NCI-H2107 treated with DMSO at 0.1 percent for 48 hours (cell line): ENCODE measurements at regions not wholly inside any gene's neighbourhood (a gene's known extent, or its start where the extent isn't known, plus 50 kb on each side); places are given as distances from the start of the nearest gene placed in this dataset.
"Not testable (repeated sequence)": the region's sequence is repeated elsewhere in the genome, so short reads cannot be mapped to it uniquely, and the experiment has no call there.

ENCODE experiments used
- DNase-seq: peaks from one replicate; lab custom pipeline; 2025; ENCODE audit not compliant: unreplicated experiment; lab: John Stamatoyannopoulos, UW

DNA sequence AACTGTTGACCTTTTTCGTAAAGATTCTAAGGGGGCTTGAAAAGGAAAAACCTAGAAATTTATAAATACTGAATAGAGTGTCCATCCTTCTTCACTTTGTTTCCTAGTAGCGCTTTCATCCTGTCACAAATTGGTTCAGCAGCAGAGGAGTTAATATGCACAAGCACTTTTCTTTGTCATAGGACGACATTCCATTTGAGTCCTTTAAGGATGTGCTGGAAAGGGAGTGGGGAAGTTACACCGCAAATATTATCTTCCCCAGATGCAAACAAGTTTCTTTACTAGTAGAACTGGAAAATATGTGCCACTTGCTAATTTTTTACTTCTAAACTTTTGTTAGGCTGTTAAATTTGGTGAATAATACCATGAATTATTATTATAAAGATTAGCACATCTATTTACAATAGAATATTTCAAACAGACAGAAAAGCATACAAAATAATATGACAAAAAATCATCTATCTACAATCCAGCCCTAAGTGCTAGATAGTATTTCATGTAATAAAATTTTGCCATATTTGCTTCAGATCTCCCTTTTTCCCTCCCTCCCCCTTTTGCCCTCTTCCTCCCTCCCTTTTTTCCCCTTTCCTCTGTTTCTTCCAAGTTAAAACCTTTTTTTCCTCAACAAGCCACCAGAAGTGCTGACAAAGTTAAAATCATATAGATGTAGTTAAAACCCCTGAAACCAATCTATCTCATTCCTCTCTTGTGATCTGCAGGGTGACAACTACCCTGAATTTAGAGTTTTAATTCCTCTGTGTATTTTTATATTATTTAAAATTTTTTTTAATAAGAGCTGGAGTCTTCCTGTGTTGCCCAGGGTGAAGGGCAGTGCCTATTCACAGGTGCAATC is 50.5 kb upstream of the MAP4K3 start:
- DNase-seq, result no peak

DNA sequence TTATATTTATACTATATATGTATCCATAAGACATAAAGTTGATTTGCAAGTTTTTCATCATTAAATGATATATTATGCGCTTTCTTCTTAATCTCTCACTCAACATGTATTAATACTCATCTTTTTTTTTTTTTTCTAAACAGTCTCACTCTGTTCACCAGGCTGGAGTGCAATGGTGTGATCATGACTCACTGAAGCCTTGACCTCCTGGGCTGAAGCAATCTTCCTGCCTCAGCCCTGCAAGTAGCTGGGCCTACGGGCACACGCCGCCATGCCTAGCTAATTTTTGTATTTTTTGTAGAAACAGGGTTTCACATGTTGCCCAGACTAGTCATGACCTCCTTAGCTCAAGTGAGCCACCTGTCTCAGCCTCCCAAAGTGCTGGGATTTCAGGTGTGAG is 51.4 kb upstream of the MAP4K3 start:
- no peak for DNase-seq

DNA sequence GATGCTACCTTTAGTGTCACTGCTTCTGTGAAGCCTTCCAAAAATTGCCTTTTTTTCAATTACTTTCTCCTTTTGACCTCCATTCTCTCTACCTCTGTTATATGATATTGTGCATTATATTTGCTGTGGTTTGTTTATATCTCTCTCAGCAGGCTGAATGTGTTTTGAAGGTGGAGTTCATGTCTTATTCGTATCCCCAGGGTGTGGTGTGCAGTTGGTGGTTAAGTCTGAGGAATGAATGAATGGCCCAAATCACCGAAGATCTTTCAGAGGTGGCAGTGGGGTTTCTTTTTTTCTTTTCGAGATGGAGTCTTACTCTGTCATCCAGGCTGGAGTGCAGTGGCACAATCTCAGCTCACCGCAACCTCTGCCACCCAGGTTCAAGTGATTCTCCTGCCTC is 53.5 kb upstream of the MAP4K3 start:
- no peak for DNase-seq

DNA sequence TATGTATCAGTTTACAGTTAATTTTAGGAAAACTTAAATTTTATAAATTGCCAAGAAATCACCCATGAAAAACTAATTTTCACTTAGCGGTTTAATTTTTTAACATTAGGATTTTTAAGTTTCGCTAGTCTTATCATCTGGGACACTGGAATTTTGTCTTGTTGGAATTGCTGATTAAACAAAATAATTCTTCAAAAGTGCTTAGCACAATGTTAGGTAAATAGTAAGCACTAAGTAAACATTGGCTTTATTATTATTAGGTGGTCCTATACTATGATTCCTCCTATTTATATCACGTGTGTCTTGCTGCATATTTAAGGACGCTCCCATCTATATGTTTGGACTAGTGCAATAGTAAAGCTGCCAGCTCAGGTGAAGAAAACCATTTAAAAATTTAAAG is 54.6 kb upstream of the MAP4K3 start:
- DNase-seq, result no peak

DNA sequence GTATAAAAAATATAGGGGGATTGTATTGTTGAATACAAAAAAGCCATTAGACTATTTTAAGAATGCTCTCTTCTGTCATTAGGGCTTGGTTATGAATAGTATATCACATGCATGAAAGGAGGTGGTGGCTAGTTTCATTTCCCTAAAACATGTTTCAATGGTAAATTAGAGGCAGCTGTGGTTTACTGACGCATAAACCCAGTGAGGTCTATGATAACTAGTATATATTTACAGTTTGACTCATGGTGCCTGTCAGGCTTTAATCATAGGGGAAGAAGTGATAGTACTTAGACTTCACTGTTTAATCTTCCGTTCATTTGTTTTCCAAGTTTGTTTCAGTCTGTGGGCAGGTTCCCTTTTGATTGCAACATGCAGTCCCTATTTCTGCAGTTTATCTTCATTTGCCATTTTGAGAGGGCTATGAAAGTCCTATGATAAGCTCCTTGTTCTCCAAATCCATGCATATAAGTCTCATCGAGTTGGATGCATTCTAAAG is 55.1 kb upstream of the MAP4K3 start:
- no peak for DNase-seq

DNA sequence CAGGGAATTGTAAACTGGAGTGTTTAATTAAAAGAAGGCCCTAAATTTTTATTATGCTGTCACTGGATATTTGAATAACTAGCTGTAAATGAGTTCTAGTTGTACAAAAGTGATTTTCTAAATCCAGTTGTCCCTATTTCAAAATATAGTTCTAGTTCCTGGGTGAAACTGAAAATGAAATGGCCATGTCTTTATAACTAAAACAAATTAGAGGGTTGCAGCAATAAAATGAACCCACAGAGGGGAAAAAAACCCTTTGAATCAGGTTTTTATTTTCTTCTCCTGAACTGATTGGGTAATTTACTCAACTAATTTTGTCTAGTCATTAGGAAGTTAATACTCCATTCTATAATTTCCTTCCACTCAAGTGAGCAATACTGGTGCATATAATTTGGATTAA is 55.6 kb upstream of the MAP4K3 start:
- DNase-seq, result no peak

DNA sequence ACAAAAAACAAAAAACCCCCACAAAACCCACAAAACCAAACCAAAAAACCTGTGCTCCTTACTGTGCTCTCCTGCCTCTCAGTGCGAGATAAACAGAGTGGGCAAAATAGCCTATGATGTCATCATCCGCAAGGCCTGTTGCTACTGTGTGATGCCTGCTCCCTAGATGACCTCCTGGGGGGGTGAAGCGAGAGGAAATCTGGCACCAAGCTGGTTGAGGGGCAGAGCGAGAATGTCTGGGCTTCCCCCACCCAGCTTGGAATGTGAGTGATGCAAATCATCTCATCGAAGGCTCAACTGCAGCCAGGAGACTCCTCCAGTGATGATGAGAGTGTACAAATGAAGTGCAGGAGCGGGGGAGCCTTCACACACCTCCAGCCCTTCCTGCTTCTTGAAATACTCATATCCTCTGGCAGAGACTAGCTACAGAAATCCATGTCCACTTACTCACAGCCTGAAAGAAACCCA is 57.7 kb upstream of the MAP4K3 start:
- no peak for DNase-seq

DNA sequence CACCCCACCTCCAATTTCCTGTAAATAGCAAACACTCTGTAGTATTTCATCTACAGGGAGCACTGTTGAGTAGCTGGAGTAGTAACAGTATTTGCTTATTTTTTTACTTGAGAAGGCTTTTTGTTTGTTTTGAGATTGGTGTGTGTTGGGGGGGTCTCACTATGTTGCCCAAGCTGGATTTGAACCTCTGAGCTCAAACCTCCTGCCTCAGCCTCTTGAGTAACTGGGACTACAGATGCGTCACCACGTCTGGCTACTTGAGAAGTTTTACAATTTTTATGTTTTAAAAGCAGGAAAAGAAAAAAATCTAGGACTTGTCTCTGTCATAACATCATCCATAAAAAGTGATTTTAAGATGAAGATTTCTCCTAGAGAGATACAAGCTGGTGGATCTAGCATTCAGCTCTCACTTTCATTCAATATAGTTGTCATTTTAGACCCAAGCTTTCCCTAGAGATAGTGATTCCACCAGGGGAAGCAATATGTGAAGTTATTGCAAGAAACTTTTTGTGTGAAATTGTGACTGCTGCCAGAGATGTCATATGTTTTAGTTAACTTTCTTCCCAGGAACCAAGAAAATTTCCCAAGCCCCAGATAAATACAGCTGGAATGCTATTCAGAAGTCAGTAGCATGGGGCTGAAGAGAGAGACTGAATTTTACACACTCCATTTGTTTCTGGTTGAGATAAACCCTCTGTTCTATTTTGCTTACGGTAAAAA is 60.2 kb upstream of the MAP4K3 start:
- no peak for DNase-seq

DNA sequence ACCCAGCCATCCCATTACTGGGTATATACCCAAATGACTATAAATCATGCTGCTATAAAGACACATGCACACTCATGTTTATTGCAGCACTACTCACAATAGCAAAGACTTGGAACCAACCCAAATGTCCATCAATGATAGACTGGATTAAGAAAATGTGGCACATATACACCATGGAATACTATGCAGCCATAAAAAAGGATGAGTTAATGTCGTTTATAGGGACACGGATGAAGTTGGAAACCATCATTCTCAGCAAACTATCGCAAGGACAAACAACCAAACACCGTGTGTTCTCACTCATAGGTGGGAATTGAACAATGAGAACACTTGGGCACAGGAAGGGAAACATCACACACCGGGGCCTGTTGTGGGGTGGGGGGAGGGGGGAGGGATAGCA is 61.1 kb upstream of the MAP4K3 start:
- DNase-seq, result not testable (repeated sequence)

DNA sequence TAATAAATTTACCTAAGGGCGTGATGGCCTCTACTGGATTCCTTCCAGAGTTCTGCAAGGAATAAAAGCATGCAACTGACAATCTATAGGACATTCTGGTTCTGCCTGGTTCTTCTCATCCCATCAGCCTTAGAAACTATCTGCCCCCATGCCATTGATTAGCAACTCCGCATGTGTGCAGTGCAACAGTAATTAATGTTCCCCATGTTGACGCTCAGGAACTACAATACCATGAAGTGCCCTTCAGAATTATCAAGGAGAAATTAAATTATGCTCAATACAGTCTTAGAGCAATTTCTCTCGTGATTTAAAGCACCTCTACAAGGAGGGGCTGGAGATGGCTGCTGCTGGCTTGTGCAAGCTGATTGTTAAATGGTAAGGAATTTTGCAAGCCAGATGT is 61.7 kb upstream of the MAP4K3 start:
- no peak for DNase-seq

DNA sequence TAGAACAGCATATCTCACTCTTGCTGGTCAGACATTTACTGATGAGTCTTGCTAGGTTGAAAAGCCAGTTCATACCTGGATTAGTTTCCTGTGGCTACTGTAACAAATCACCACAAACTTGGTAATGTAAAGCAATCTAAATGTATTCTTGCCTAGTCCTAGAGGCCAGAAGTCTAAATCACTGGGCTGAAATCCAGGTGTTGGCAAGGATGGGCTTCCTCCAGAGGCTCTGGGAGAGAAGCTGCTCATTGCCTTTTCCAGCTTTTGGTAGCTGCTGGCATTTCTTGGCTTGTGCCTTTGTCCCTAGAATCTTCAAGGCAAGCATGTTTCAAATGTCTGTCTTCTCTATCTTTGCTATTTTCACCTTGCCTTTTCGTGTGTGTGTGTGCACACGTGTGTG is 62.3 kb upstream of the MAP4K3 start:
- DNase-seq, result no peak

DNA sequence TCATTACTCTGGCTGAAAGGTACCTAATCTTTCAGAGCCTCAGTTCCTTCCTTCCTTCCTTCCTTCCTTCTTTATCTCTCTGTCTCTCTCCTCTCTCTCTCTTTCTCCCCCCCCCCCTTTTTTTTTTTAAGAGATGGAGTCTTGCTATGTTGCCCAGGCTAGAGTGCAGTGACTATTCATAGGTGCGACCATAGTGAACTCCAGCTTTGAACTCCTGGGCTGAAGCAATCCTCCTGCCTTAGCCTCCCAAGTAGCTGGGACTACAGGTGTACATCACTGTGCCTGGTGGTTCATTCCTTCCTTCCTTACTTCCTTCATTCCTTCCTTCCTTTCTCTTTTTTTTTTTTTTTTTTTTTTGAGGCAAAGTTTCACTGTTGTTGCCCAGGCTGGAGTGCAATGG is 64.3 kb upstream of the MAP4K3 start:
- DNase-seq, result no peak

DNA sequence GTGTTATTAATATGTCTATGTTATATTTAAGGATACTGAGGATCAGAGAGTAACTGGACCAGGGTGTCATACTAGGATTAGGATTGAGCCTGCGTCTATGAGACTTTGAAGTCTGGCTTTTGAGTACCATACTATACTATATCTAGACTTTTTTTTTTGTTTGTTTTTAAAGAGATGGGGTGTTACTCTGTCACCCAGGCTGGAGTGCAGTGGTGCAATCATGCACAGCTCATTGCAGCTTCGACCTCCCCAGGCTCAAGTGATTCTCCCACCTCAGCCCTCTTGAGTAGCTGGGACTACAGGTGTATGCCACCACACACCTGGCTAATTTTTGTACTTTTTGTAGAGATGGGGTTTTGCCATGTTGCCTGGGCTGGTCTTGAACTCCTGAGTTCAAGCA is 66.2 kb upstream of the MAP4K3 start:
- DNase-seq, result no peak

DNA sequence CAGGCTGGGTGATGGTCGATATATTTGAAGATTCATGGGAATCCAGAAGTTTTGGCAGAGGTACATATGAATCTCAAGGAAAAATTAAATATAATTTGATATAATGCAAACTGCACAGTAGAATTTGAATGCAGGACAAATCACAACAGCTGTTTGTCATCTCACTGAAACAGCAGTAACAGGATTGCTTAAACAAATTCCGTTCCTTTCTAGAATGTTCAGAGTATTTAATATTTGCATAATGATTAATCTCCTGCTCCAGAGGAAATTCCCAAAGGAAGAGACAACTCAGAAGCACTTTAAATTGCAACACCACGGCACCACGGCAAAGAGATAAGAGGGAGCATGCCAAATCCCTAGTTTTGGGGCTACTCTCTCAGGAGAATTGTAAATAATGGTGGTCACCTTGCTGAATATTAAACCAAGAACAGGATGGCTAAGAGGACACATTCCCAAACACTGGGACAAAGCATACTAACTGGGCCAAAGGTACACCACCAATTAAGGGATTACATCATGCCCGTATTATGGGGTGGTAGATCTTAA is 67.8 kb upstream of the MAP4K3 start:
- no peak for DNase-seq

DNA sequence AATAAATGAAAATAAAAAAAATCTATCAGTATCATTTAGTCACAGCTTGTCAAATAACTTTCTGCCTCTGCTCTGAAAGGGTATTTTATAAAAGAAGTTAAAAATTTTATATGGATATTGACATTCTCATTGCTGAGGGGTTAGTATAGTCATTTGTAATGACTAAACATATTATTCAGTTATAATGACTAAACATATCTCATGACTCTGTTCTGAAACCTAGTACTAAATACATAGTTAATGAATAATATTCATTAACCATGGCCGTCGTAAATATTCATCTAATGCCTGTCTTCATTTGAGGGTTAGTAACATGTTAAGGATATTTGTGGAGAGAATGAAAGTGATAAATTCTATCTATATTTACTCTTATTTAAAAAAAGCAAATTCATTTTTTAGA is 69.1 kb upstream of the MAP4K3 start:
- DNase-seq, result no peak

DNA sequence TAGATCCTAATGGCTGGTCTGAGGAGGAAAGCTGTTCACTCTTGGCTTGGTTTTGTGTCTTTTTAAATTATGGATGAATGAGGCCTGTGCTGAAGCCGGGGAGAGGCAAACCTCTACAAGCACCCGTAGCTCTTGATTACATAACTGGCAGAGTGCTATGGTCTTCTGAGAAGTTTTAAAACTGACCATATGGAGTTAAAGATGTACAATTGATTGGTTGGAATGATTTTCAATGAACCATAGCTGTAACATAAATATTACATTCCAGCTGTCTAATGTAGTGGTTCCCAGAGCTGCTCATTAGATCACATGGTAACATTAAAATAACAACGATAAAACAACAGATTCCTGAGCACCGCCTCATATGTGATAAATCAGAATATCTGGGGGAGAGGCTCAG is 71.1 kb upstream of the MAP4K3 start:
- no peak for DNase-seq

DNA sequence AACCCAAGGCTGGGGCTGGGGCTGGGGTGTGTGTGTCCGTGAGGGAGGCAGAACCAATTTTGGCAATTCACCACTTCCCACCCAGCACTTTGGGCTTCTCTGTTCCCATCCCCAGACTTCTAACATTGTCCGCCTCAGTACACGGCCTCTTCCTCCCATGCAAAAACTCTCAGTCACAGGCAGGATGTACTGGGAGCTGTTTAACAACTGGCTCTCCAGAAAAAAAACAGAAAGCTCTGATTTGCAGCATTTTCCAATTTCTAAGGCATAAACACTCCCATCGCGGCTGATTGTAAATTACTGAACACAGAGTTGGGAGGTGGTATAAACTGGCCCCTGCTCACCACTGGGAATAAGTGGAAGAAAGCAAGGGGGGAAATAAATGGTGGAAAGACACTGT is 73.1 kb upstream of the MAP4K3 start:
- no peak for DNase-seq

DNA sequence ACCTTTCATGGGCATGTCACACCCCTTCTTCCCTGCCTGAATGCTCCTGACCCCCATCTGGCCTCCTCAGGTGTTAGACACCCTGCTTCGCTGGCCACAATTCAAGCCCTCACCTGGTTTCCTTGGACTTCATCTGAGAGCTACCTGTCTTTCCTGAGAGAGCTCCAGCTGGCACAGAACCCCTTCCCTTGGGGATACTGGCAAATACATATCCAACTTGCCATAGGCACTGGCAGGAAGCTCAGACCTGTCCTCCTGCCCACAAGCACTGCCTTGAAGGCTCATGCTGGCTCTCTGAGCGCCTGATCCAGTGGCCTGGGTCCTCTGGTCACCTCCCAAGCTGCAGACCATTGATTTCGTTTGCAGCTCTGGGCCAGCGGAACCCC is 74.1 kb upstream of the MAP4K3 start:
- DNase-seq, result peak; percentile 10

DNA sequence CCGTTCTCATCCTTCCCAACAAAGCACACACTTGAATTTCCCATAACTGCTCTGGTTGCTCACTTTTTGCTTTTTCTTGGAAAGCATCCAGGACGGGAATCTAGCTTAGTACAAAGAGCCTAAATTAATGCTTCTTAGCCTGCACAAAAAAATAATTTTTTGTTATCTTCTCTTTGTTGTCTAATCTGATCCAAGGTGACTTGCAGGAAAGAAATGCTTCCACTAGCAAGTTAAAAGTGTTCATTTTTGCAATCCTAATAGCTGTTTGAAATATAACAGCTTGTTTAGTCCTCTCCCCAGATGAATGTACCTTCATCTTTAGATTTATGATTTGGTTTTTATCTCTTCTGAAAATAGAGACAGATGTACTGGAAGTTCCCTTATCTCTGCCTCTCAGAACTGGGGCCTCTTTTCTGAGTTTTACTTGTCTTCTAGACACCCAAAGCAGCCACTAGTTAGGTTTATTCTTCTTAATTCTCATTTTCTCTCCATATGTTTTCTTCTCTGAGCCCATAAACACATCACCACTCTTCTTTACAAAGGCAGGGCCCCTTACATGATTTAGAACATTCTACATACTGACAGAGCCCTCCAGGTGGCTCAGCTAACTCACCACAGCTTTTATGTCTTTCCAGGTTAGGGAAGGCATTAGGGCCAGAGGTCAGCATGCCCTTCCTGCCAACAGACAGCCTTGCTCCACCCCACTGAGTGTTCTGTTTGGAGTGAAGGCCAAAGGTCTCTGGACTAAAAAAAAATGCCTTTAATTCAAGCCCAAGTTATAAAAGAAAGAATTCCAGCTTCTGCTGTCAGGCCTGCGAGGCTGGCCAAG is 74.7 kb upstream of the MAP4K3 start:
- DNase-seq, result no peak

DNA sequence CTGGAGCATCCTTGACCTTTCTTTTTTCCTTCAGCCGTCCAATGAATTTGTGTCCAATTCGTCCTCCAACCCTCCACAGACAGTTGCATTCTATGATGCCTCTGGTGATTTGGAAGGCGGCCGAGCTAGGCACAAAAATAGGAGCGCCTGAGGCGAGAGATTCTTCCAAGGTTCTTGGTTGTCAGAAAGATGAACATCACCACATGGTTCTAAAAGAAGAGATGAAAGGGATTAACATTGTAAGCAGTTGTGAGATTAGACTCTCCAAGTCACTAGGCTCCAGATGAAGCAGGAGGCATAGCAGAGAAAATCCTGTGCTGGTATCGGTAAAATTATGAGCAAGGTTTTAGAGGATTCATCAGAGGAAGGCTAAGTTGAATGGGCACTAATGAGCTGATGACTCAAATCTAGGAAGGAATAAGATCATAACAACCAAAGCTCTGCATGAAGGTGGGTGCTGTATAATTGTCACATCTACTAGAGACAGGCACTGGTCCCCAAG is 75.4 kb upstream of the MAP4K3 start:
- no peak for DNase-seq

DNA sequence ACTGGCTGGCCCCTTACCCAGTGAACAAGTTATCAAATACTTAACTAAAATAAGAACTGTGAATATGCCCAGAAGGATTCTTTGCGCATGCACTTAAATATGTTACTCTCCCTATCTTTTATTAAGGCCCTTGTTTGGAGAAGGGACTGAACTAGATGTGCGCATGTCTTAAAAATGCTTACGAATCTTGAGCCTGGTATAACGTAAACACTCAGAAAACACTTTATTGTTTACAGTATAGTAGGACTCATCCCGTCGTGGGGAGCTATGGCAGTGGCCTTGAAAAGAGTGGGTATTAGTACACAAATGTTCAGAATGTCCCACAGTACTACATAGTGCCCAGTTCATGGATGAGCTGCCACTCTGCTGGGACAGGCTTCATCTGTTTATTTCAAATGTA is 75.9 kb upstream of the MAP4K3 start:
- DNase-seq, result no peak
